Keratinocyte (primary cell): ENCODE measurements at regions not wholly inside any gene's neighbourhood (a gene's known extent, or its start where the extent isn't known, plus 50 kb on each side); places are given as distances from the start of the nearest gene placed in this dataset.

ENCODE experiments used
- CTCF ChIP-seq, 3 experiments: IDR thresholded peaks in 1 of 3; conservative IDR thresholded peaks in 1 of 3; optimal IDR thresholded peaks in 1 of 3; 2 replicates in 2 of 3; 3 replicates in 1 of 3; pipeline versions ENCODE3 to v1.5.1; 2011; ENCODE audit warnings: low read length in 3 of 3, mild to moderate bottlenecking in 3 of 3, moderate library complexity in 2 of 3, control low read depth in 1 of 3, inconsistent platforms in 1 of 3; ENCODE audit not compliant: insufficient read depth in 2 of 3; ENCODE audit errors: extremely low read depth in 1 of 3
- EZH2 ChIP-seq: IDR thresholded peaks from one replicate; pipeline ENCODE4 v1.6.1; 2012; ENCODE audit warnings: inconsistent platforms, mild to moderate bottlenecking, low read length, moderate library complexity

- TF ChIP-seq CTCF (optimal IDR thresholded peaks at IDR 0.05 in 1 of 3, IDR thresholded peaks at IDR 0.05 in 1 of 3, conservative IDR thresholded peaks at IDR 0.05 in 1 of 3; ENCODE audit: extremely low read depth in 1 of 3, insufficient read depth in 2 of 3, low read length in 3 of 3): no peak
- TF ChIP-seq EZH2: no peak
Measured at GRCh38 chr1:88075813-88076212, 608.3 kb upstream of the PKN2 start.
